ENCODE measurements at regions not wholly inside any gene's neighbourhood (a gene's known extent, or its start where the extent isn't known, plus 50 kb on each side); places are given as distances from the start of the nearest gene placed in this dataset.

DNA sequence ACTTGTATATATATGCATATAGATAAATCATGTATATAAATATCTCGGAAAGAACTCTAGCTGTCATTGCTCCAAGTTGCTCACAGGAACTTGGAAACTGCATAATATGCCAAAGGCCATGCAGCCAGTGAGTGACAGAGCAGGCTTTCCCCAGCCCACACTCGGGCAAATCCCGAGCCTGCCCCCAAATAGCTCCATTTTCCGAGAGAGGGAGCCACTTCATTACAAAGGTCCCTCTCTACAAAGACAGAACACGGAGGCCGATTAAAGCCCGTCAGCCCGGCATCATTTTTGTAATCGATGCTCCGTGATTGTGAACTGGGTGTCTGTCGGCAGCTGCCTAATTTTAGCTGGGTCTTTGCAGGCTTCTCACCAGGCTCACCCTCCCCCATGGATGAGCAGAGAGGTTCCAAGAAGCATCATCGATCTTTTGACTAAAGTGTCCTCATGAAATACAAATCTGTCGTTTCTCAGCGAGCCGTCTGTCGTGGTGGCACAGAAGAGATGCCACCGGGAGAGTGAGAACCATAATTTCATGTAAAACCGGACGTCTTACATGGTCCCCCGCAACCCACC lies 663.9 kb downstream of the PTPRU start:
- DNase-seq (ENCODE audit: low spot score), result no peak

DNA sequence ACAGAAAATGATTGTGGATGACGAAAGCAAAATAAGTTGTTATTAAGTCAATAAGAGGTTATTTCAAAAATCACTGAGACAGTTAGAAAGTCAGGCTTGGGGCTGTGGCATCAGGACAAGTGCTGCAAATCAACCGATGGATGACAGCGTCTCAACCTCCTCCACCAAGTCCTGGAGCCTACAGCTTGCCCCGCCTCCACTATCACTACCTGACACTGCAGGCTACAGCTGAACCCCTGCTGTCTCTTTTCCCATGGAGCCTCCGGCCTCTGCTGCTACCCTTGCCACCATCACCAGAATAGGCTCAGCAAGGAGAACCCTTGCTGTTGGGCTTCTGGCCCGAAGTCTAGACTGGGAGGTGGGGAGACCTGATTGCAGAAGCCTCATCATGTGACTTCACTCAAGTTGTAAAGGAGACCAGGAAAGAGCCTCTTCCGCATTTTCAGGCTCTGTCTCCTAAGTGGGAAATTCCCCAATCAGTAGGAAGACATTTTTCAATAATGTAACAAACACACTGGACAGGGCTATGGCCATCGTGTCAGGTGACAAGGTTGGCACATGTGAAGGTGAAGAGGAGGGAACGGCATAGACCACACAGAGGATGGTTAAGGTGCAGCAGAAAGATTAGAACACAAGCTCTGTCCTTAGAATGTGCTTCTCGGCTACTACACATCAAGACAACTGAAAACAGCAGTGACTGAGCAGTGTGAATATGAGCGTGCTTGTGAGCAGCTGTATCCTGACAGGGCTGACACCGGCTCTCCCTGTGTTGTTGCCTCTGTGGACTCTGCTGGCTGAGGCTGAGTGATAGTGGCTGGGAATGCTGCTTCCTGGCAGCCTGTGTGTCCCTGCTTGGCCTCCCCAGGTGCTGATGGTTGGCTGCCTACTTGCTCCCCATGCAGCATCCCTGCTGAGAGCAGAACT lies 660.7 kb downstream of the PTPRU start:
- DNase-seq (ENCODE audit: low spot score), result no peak

- DNase-seq (ENCODE audit: low spot score), result no peak
These were observed 660.0 kb downstream of the PTPRU start for GRCh38 chr1:29896300-29896699.

DNA sequence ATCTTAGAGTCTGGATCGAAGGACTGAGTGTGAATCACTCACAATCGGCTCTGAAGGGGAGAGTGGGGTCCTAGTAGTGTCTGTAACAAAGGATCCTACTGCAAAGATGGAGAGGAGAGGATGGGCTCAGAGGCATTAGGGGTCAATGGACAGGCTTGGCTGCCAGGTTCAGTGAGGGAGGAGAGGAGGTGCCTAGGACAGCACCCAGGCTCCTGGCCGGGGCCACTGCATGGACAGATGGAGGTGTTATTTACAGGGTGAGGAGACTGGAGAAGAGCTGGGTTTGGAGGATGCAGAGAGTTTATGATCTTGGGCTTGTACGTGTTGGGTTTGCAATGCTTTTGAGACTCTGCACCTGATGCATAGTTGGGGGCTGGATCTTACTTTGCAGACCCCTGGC lies 658.9 kb downstream of the PTPRU start:
- no peak for DNase-seq (ENCODE audit: low spot score)

DNA sequence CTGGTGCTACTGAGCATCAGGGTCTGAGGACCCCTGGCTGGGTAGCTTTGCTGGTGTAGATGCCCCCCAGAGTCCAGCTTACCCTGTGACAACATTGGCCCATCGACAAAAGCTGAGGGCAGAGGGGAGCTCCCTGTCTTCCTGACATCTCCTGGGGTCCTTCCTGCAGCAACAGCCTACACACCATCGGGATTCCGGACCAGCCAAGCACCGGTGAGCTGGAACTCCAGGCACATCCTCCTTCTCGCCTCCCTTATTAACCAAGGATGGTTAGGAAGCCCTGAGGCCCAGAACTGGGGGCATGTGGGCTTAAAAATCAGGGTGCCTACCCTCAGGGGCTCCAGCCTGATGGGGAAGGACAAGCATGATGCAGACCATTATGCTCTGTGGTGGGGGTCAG lies 658.0 kb downstream of the PTPRU start:
- DNase-seq (ENCODE audit: low spot score), result no peak

GRCh38 chr1:29893806-29894205 lies 657.5 kb downstream of the PTPRU start:
- DNase-seq (ENCODE audit: low spot score), result no peak

DNA sequence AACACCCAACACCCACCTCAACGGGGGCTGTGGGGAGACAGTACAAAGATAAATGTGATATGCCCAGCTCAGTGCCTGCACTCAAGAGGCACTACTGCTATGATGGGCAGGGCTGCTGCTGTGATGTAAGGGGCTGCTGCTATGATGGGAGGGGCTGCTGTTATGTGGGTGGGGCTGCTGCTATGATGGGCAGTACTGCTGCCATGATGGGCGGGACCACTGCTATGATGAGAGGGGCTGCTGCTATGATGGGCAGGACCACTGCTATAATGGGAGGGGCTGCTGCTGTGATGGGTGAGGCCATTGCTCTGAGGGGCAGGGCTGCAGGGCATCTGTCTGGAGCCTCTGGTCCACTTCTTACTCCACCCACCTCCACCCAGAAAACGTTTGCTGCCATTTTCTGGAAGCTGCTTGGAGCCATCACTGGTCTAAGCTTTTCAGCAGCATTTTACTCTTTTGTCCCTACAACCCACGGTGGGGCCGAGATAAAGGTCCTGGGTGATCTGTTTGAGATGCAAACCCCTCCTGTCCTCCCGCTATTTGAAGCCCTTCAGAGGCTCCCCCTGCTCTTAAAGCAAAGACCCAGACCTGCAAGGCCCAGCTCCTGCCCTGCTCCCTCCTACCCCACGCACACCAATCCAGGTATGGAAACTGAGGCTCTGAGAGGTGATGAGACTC lies 656.9 kb downstream of the PTPRU start:
- DNase-seq (ENCODE audit: low spot score), result no peak

DNA sequence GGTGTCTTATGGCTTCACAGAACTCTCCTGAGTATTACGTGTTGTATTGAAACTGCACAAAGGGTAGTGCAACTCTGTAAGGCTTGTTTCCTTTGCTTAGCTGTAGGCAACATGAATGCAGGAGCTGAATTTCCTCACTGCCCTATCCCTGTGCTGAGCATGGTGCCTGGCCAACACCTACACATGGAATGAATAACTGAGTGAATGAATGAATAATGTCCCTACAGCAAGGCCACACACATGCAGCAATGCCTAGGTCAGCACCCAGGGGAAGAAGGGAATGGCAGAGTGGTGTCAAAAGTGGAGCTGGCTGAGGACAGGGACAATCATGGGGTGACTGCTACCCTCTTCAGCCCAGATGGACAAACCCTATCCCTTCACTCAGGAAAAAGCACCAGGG lies 655.9 kb downstream of the PTPRU start:
- no peak for DNase-seq (ENCODE audit: low spot score)

DNA sequence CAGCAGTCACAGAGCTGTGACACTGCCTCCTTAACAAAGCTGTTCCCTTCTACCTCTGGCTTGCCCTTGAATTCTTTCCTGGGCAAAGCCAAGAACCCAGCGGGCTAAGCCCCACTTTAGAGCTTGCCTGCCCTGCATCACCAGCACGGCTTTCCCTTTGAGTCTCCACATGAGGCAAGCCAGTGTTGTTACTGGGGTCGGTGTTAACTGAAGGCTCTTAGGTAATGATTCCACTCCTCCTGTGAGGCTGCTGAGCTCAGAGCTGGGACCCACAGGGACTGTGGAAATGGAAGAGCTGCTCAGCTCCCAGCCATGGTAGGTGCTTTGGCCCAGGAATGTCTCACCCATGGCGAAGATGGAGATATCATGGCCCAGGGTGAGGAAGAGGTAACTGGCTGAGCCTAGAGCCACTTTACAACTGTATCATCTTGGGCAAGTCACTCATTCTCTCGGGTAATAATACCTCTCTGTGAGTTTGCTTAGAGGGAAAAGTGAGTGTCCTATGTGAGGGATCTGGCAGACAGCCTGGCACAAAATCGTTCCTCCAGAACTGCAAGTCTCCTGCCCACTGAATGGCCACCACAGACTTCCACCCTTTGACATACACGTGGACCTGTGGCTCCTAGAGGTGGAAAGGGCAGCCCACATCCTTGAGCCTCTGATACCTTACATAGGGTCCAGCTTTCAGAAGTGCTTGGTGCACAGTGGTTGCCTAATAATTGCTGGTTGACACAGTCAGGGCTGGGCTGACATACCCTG lies 654.1 kb downstream of the PTPRU start:
- DNase-seq (ENCODE audit: low spot score), result no peak

- DNase-seq (ENCODE audit: low spot score), result no peak
These were observed 653.5 kb downstream of the PTPRU start for GRCh38 chr1:29889776-29890175.

GRCh38 chr1:29884740-29885139 lies 648.4 kb downstream of the PTPRU start:
- no peak for DNase-seq (ENCODE audit: low spot score)

GRCh38 chr1:29883986-29884385 lies 647.7 kb downstream of the PTPRU start:
- no peak for DNase-seq (ENCODE audit: low spot score)

DNA sequence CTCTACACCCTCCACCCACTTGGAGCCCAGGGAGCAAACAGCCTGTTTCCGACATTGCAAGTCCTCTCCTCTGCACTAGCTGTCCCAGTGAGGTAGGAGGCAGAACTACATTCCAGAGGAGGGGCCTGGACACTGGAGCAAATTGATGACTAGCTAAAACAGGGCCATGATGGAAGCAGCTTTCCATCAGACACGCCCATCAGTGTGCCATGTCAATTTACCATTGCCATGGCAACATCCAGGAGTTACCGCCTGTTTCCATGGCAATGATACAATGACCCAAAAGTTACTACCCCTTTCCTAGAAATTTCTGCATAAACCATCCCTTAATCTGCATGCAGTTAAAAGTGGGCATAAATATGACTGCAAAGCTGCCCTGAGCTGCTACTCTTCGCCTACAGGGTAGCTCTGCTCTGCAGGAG lies 647.1 kb downstream of the PTPRU start:
- no peak for DNase-seq (ENCODE audit: low spot score)

- no peak for DNase-seq (ENCODE audit: low spot score)
These were observed 644.2 kb downstream of the PTPRU start for GRCh38 chr1:29880556-29880955.

- DNase-seq (ENCODE audit: low spot score), result no peak
These were observed 642.9 kb downstream of the PTPRU start for GRCh38 chr1:29879217-29879616.

GRCh38 chr1:29878501-29878900 lies 642.2 kb downstream of the PTPRU start:
- DNase-seq (ENCODE audit: low spot score), result no peak

- no peak for DNase-seq (ENCODE audit: low spot score)
These were observed 640.6 kb downstream of the PTPRU start for GRCh38 chr1:29876902-29877301.

- no peak for DNase-seq (ENCODE audit: low spot score)
These were observed 640.1 kb downstream of the PTPRU start for GRCh38 chr1:29876441-29876840.

GRCh38 chr1:29875557-29876028 lies 639.3 kb downstream of the PTPRU start:
- DNase-seq (ENCODE audit: low spot score), result no peak

DNA sequence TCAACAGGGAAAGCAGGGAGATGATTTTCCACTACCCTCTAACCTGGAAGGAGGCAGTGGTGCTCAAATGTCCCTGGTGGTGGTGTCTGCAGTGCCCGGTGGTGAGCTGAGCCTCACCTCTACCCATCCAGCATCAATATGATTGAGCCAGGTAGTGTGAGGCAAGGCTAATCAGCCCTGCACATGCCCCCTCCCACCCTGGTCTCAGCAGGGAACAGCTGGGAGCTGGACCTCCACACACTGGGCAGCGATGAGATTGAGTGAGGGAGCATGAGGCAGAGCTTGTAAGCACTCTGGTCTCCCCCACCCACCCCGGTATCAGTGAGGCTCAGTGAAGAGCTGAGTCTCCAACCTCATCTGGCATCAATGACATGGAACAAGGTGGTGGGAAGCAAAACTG lies 634.3 kb downstream of the PTPRU start:
- DNase-seq (ENCODE audit: low spot score), result no peak

- no peak for DNase-seq (ENCODE audit: low spot score)
These were observed 633.5 kb downstream of the PTPRU start for GRCh38 chr1:29869802-29870201.

DNA sequence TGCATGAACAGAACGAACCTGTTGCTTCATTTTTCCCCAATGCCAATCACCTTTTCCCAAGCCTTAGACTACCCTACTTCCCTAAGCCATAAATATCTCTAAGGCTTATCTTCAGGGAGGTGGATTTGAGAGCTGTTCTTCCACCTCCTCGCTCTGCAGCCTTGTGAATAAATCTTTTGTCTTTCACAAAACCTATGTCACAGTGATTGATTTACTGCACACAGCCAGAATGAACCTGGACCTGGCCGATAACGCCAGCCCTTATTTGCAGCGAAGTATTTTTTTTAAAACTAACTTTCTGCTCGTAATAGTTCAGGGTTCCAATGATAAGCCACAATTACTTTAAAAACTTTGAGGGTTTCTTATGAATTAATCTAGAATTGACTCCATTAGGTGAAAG lies 632.6 kb downstream of the PTPRU start:
- DNase-seq (ENCODE audit: low spot score), result no peak
